GM10248 (cell line): ENCODE measurements at regions not wholly inside any gene's neighbourhood (a gene's known extent, or its start where the extent isn't known, plus 50 kb on each side); places are given as distances from the start of the nearest gene placed in this dataset.
"Not testable (repeated sequence)": the region's sequence is repeated elsewhere in the genome, so short reads cannot be mapped to it uniquely, and the experiment has no call there.

ENCODE experiments used
- CTCF ChIA-PET: fragments of 300-600 bp; sonication (Branson Sonifier 250); formaldehyde crosslinking; extraction: SDS; loops from one replicate; lab custom pipeline; 2021; ENCODE audit warnings: antibody characterized with exemption; lab: Yijun Ruan, JAX
- POLR2A ChIA-PET: fragments of 350-650 bp; sonication (Branson Sonifier 250); formaldehyde crosslinking; extraction: SDS; loops from one replicate; lab custom pipeline; 2020; ENCODE audit warnings: antibody characterized with exemption; lab: Yijun Ruan, JAX
- DNase-seq: peaks from one replicate; pipeline ENCODE4 v3.0.0; 2012; ENCODE audit errors: extremely low spot score
- CTCF ChIP-seq: IDR thresholded peaks from 2 replicates; pipeline ENCODE4 v1.5.1; 2012; ENCODE audit warnings: mild to moderate bottlenecking, low read depth; ENCODE audit errors: extremely low read depth, missing control alignments, control extremely low read depth

GRCh38 chr5:90084342-90084741, 325.2 kb downstream of the CETN3 start:
- DNase-seq: no peak
- CTCF ChIA-PET: interaction anchor here (1.7 kb wide), 1 partner anchor 10 kb away, joined by 6 read pairs; no protein-coding TSS in a partner anchor
- POLR2A ChIA-PET: no interaction called here
- TF ChIP-seq CTCF: no peak

- POLR2A ChIA-PET, DNase-seq, CTCF ChIA-PET: not testable (repeated sequence)
These were observed 336.5 kb downstream of the CETN3 start for GRCh38 chr5:90073026-90073570.

- ChIA-PET POLR2A (no interaction called here), CTCF (no interaction called here)
- TF ChIP-seq CTCF: no peak
- no peak for DNase-seq
These were observed 337.9 kb downstream of the CETN3 start for GRCh38 chr5:90071656-90072055.

- DNase-seq: no peak
- no peak for TF ChIP-seq CTCF
- CTCF ChIA-PET: no interaction called here
- POLR2A ChIA-PET: no interaction called here
These were observed 338.5 kb downstream of the CETN3 start for GRCh38 chr5:90071066-90071465.

- TF ChIP-seq CTCF: no peak
- DNase-seq: no peak
- CTCF ChIA-PET: no interaction called here
- POLR2A ChIA-PET: no interaction called here
These were observed 342.6 kb downstream of the CETN3 start for GRCh38 chr5:90066920-90067319.

- ChIA-PET CTCF (no interaction called here), POLR2A (no interaction called here)
- TF ChIP-seq CTCF: no peak
- no peak for DNase-seq
These were observed 352.4 kb downstream of the CETN3 start for GRCh38 chr5:90056911-90057705.

GRCh38 chr5:90055831-90056328, 353.7 kb downstream of the CETN3 start:
- TF ChIP-seq CTCF: no peak
- ChIA-PET POLR2A (no interaction called here), CTCF (no interaction called here)
- no peak for DNase-seq
